GM12801 (cell line): ENCODE measurements at regions not wholly inside any gene's neighbourhood (a gene's known extent, or its start where the extent isn't known, plus 50 kb on each side); places are given as distances from the start of the nearest gene placed in this dataset.

Experiments
- CTCF ChIP-seq: IDR thresholded peaks from one replicate; pipeline ENCODE4 v1.5.1; 2011; ENCODE audit warnings: control low read depth; ENCODE audit not compliant: insufficient read length; ENCODE audit errors: extremely low read depth

- TF ChIP-seq CTCF: no peak
These were observed 124.9 kb upstream of the PLXNA2 start for GRCh38 chr1:208369045-208369444.

- no peak for TF ChIP-seq CTCF
These were observed 125.5 kb upstream of the PLXNA2 start for GRCh38 chr1:208369658-208370057.

- no peak for TF ChIP-seq CTCF
These were observed 130.3 kb upstream of the PLXNA2 start for GRCh38 chr1:208374391-208374941.

- TF ChIP-seq CTCF: no peak
These were observed 137.3 kb upstream of the PLXNA2 start for GRCh38 chr1:208381481-208381880.

GRCh38 chr1:208387908-208388811 lies 144.0 kb upstream of the PLXNA2 start:
- TF ChIP-seq CTCF: no peak

- no peak for TF ChIP-seq CTCF
These were observed 149.2 kb upstream of the PLXNA2 start for GRCh38 chr1:208393416-208393815.

GRCh38 chr1:208393826-208394225 lies 149.6 kb upstream of the PLXNA2 start:
- no peak for TF ChIP-seq CTCF
